GM23248 (cell line): ENCODE measurements at regions not wholly inside any gene's neighbourhood (a gene's known extent, or its start where the extent isn't known, plus 50 kb on each side); places are given as distances from the start of the nearest gene placed in this dataset.

Source experiments
- DNase-seq: peaks from one replicate; pipeline ENCODE4 v3.0.0-alpha.2; 2015
- H2AFZ ChIP-seq: fragments of 200-600 bp; sonication (generic); 2 replicates; pipeline ENCODE4 v1.6.1; 2016; ENCODE audit warnings: antibody characterized with exemption
- H3F3A ChIP-seq: fragments of 200-600 bp; sonication (generic); 2 replicates; pipeline ENCODE4 v1.6.1; 2016; ENCODE audit warnings: mild to moderate bottlenecking, antibody characterized with exemption, mixed run types; ENCODE audit not compliant: insufficient read depth
- H3K27ac ChIP-seq: fragments of 200-600 bp; sonication (generic); 2 replicates; pipeline ENCODE4 v1.5.1; 2016; ENCODE audit warnings: mild to moderate bottlenecking
- H3K27me3 ChIP-seq: fragments of 200-600 bp; sonication (generic); replicated peaks from 2 replicates; pipeline ENCODE4 v1.6.1; 2016; ENCODE audit warnings: mild to moderate bottlenecking; ENCODE audit not compliant: insufficient read depth
- H3K36me3 ChIP-seq: fragments of 200-600 bp; sonication (generic); 2 replicates; pipeline ENCODE4 v1.6.1; 2016; ENCODE audit warnings: low read depth, mild to moderate bottlenecking
- H3K4me1 ChIP-seq: fragments of 200-600 bp; sonication (generic); 2 replicates; pipeline ENCODE4 v1.6.1; 2016; ENCODE audit warnings: mild to moderate bottlenecking; ENCODE audit not compliant: insufficient read depth
- H3K4me2 ChIP-seq: fragments of 200-600 bp; sonication (generic); one replicate; pipeline ENCODE4 v1.6.1; 2016; ENCODE audit warnings: mild to moderate bottlenecking; ENCODE audit not compliant: unreplicated experiment
- H3K4me3 ChIP-seq: fragments of 200-600 bp; sonication (generic); 2 replicates; pipeline ENCODE4 v1.5.1; 2016; ENCODE audit warnings: mild to moderate bottlenecking
- H3K79me2 ChIP-seq: fragments of 200-600 bp; sonication (generic); 2 replicates; pipeline ENCODE4 v1.6.1; 2016; ENCODE audit warnings: mild to moderate bottlenecking; ENCODE audit not compliant: insufficient read depth
- H3K9ac ChIP-seq: fragments of 200-600 bp; sonication (generic); 2 replicates; pipeline ENCODE4 v1.6.1; 2016; ENCODE audit warnings: mild to moderate bottlenecking
- H3K9me2 ChIP-seq: fragments of 200-600 bp; sonication (generic); 2 replicates; pipeline ENCODE4 v1.6.1; 2016; ENCODE audit warnings: mixed run types, mild to moderate bottlenecking, moderate library complexity; ENCODE audit not compliant: insufficient read depth
- H3K9me3 ChIP-seq: fragments of 200-600 bp; sonication (generic); one replicate; pipeline ENCODE4 v1.6.1; 2017; ENCODE audit warnings: low read depth
- H4K20me1 ChIP-seq: fragments of 200-600 bp; sonication (generic); 2 replicates; pipeline ENCODE4 v1.6.0; 2016; ENCODE audit not compliant: insufficient read depth
- EZH2 ChIP-seq: fragments of 200-600 bp; sonication (generic); IDR thresholded peaks from 2 replicates; pipeline ENCODE4 v1.6.1; 2018; ENCODE audit warnings: antibody characterized with exemption, mild to moderate bottlenecking; ENCODE audit not compliant: insufficient read depth, poor library complexity, severe bottlenecking
- EZH2phosphoT487 ChIP-seq: fragments of 200-600 bp; sonication (generic); IDR thresholded peaks from 2 replicates; pipeline ENCODE4 v1.6.1; 2018; ENCODE audit warnings: antibody characterized with exemption, moderate library complexity, mild to moderate bottlenecking, low read depth; ENCODE audit not compliant: insufficient read depth
- WGBS, 2 experiments: methylation state at CpG; one replicate each; pipeline ENCODE4 v1.1.6; 2015 to 2017; ENCODE audit warnings: low lambda C conversion rate in 2 of 2, low coverage in 1 of 2; ENCODE audit errors: missing lambda C conversion rate in 2 of 2; 5-methylcytosine and 5-hydroxymethylcytosine counted together
- in situ Hi-C: fragments of 300-500 bp; cut with MboI; formaldehyde crosslinking; loops from 2 replicates; pipeline ENCODE4 v1.15.0; 2020

GRCh38 chr12:132436791-132437251, 53.1 kb upstream of the FBRSL1 start:
- Histone ChIP-seq H3K9ac (no peak overlapping the region), H2AFZ (no peak overlapping the region), H3K36me3 (no peaks in the 10 kb centered on the region), H3K79me2 (no peaks in the 10 kb centered on the region), H3K4me3 (no peak overlapping the region), H3K27ac (no peak overlapping the region), H3K4me1 (no peaks in the 10 kb centered on the region), H3K9me2 (no peaks in the 10 kb centered on the region), H4K20me1 (no peaks in the 10 kb centered on the region), H3F3A (no peaks in the 10 kb centered on the region), H3K27me3 (peaks cover 24% of the 10 kb centered on the region), H3K4me2 (no peak overlapping the region), H3K9me3 (no peaks in the 10 kb centered on the region)
- 49 to 56% methylated on average over 13 to 17 of the region's 17 CpGs for WGBS, 2 experiments
- in situ Hi-C loops = no loop called here
- no peak for DNase-seq
- TF ChIP-seq EZH2phosphoT487 (no peak), EZH2 (no peak)

- H2AFZ ChIP-seq = no peak overlapping the region
- no peaks in the 10 kb centered on the region for H3K9me3 ChIP-seq
- no peak overlapping the region for H3K4me3 ChIP-seq
- peaks cover 27% of the 10 kb centered on the region for H3K27me3 ChIP-seq
- no peaks in the 10 kb centered on the region for H3F3A ChIP-seq
- no peaks in the 10 kb centered on the region for H3K4me1 ChIP-seq
- no peak for TF ChIP-seq EZH2
- TF ChIP-seq EZH2phosphoT487 = no peak
- 72 to 78% methylated on average over 36 to 39 of the region's 39 CpGs for WGBS, 2 experiments
- no peaks in the 10 kb centered on the region for H4K20me1 ChIP-seq
- H3K9me2 ChIP-seq = no peaks in the 10 kb centered on the region
- no peaks in the 10 kb centered on the region for H3K79me2 ChIP-seq
- H3K36me3 ChIP-seq = no peaks in the 10 kb centered on the region
- no peak overlapping the region for H3K9ac ChIP-seq
- no peak overlapping the region for H3K27ac ChIP-seq
- H3K4me2 ChIP-seq = no peak overlapping the region
- no peak for DNase-seq
- in situ Hi-C loops = no loop called here
These were observed 54.3 kb upstream of the FBRSL1 start for GRCh38 chr12:132435486-132436187.

- Histone ChIP-seq H4K20me1 (no peaks in the 10 kb centered on the region), H3K79me2 (no peaks in the 10 kb centered on the region), H3F3A (no peaks in the 10 kb centered on the region), H3K9me2 (no peaks in the 10 kb centered on the region), H3K4me2 (no peak overlapping the region), H3K27me3 (peaks cover 40% of the 10 kb centered on the region), H3K4me1 (no peaks in the 10 kb centered on the region), H3K36me3 (no peaks in the 10 kb centered on the region), H3K9me3 (no peaks in the 10 kb centered on the region), H3K9ac (no peak overlapping the region), H3K4me3 (no peak overlapping the region), H3K27ac (no peak overlapping the region), H2AFZ (no peak overlapping the region)
- WGBS, 2 experiments = 63% methylated on average over 30 to 35 of the region's 35 CpGs
- TF ChIP-seq EZH2 (no peak), EZH2phosphoT487 (no peak)
- in situ Hi-C loops = no loop called here
- DNase-seq = no peak
These were observed 56.1 kb upstream of the FBRSL1 start for GRCh38 chr12:132433641-132434395.

GRCh38 chr12:132432721-132433577, 57.0 kb upstream of the FBRSL1 start:
- in situ Hi-C loops = no loop called here

More at GRCh38 chr12:132432721-132433577, 57.0 kb upstream of the FBRSL1 start:
- Histone ChIP-seq H2AFZ (no peak overlapping the region), H3F3A (no peaks in the 10 kb centered on the region), H3K27me3 (peaks cover 49% of the 10 kb centered on the region), H3K4me3 (no peak overlapping the region), H3K9me3 (no peaks in the 10 kb centered on the region), H3K79me2 (no peaks in the 10 kb centered on the region), H4K20me1 (no peaks in the 10 kb centered on the region), H3K4me2 (no peak overlapping the region), H3K9ac (no peak overlapping the region), H3K9me2 (no peaks in the 10 kb centered on the region), H3K36me3 (no peaks in the 10 kb centered on the region), H3K27ac (no peak overlapping the region), H3K4me1 (no peaks in the 10 kb centered on the region)
- DNase-seq = no peak
- TF ChIP-seq EZH2 = no peak
- TF ChIP-seq EZH2phosphoT487 = no peak
- WGBS, 2 experiments = 49 to 53% methylated on average over 38 to 41 of the region's 41 CpGs
